ENCODE measurements at regions not wholly inside any gene's neighbourhood (a gene's known extent, or its start where the extent isn't known, plus 50 kb on each side); places are given as distances from the start of the nearest gene placed in this dataset.

DNA sequence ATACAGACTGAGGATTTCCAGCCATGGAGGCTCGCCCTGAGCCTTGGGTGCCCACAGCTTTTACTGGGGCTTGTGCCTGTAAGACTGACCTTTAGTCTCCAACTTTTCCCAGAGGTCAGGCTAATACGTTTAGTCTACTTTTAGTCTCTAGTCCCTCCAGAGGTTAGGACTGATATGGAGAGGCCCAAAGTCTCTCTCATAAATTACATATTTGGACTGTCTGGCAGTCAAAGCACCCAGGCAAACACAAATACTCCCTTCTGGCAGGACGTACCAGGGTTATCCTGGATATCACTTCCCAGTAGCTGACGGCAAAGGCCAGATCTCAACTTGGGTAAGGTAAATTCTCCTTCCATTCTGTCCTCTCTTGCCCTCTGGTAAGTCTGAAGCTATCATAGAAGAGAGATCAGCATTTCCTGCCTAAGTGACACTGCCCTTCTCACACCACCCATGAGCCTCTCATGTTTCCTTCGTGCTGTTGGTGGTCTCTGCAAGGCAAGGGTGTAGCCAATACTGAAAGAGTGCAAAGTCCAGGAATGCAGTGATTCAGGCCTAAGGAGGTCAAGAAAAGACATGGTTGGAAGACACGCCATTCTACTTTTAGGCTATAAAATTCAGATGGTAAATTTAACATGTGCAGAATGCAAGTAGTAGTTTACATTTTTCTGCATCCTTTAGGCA is 69.3 kb upstream of the NEDD4L start:
- in situ Hi-C loops (cut with HindIII; ENCODE audit: low pct_ligation_motif_present, low sequenced_read_pairs): no loop called here
- TF ChIP-seq, protein P1, sequence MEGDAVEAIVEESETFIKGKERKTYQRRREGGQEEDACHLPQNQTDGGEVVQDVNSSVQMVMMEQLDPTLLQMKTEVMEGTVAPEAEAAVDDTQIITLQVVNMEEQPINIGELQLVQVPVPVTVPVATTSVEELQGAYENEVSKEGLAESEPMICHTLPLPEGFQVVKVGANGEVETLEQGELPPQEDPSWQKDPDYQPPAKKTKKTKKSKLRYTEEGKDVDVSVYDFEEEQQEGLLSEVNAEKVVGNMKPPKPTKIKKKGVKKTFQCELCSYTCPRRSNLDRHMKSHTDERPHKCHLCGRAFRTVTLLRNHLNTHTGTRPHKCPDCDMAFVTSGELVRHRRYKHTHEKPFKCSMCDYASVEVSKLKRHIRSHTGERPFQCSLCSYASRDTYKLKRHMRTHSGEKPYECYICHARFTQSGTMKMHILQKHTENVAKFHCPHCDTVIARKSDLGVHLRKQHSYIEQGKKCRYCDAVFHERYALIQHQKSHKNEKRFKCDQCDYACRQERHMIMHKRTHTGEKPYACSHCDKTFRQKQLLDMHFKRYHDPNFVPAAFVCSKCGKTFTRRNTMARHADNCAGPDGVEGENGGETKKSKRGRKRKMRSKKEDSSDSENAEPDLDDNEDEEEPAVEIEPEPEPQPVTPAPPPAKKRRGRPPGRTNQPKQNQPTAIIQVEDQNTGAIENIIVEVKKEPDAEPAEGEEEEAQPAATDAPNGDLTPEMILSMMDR (IDR thresholded peaks at IDR 0.05; ENCODE audit: low read depth, low read length, missing control alignments): no peak
- Histone ChIP-seq H3K36me3 (replicated peaks) (no peaks in the 10 kb centered on the region), H3K27me3 (replicated peaks) (no peaks in the 10 kb centered on the region), H3K4me3 (ENCODE audit: low read depth, low read length) (no peak overlapping the region), H3K27ac (no peak overlapping the region)
- no peak for DNase-seq

DNA sequence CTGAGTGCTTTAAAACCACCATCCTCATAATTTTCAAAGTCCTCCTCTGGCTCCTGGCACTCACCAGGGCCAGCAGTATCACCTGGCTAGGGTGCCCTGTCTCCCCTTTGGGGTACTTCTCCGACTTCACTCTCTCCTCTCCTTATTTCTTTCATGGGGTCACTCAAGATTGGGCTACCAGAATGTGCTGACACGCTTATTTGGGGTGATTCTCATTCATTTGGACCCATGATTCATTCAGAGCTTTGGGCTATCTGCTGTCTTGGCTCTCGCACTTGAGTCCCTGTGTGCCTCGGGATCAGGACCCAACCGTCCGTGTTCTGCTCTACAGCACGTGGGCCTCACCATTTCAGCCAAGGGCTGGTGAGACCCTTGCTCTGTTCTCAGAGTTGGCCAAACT is 70.1 kb upstream of the NEDD4L start:
- H3K27me3 ChIP-seq (replicated peaks): no peaks in the 10 kb centered on the region
- H3K27ac ChIP-seq: no peak overlapping the region
- H3K4me3 ChIP-seq (ENCODE audit: low read depth, low read length): no peak overlapping the region
- no peaks in the 10 kb centered on the region for H3K36me3 ChIP-seq (replicated peaks)
- DNase-seq: no peak
- in situ Hi-C loops (cut with HindIII; ENCODE audit: low pct_ligation_motif_present, low sequenced_read_pairs): no loop called here
- TF ChIP-seq, protein P1 (IDR thresholded peaks at IDR 0.05; ENCODE audit: low read depth, low read length, missing control alignments): no peak

DNA sequence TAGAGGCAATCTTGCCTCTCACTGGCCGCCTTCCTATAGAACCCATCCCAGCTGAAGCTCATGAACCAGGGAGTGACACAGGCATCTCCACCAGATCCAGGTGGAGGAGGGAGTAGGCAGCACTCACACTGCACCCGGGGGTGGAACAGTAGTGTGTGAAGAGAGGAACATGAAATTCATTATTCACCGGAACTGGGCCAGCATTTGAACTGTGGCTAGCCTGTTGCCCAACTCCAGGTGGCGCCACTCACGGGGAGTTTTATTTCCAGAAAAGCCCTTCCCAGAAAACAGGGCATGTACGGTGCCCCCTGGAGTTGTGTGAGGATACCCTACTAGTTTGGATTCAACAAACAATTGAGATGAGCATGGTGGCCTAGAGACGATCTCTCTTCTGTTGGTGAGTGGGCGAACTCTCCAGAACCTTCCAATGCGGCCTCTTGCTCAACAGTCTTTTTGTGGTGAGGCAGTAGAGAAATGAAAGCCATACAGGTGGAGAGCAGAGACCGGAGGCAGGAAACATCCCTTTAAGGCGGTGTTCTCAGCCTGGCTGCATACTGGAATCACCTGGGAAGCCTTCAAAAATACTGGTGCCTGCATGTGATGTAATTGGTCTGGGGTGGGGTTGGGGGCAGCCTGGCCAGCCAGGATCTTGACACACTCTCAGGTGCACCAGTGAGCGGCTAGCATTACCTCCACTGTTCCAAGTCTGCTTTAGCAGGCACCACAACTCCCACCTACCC is 73.5 kb upstream of the NEDD4L start:
- H3K27me3 ChIP-seq (replicated peaks): no peaks in the 10 kb centered on the region
- H3K4me3 ChIP-seq (ENCODE audit: low read depth, low read length): no peak overlapping the region
- in situ Hi-C loops (cut with HindIII; ENCODE audit: low pct_ligation_motif_present, low sequenced_read_pairs): no loop called here
- no peak for DNase-seq
- TF ChIP-seq, protein P1 (IDR thresholded peaks at IDR 0.05; ENCODE audit: low read depth, low read length, missing control alignments): peak; percentile 62
- H3K36me3 ChIP-seq (replicated peaks): no peaks in the 10 kb centered on the region
- no peak overlapping the region for H3K27ac ChIP-seq

DNA sequence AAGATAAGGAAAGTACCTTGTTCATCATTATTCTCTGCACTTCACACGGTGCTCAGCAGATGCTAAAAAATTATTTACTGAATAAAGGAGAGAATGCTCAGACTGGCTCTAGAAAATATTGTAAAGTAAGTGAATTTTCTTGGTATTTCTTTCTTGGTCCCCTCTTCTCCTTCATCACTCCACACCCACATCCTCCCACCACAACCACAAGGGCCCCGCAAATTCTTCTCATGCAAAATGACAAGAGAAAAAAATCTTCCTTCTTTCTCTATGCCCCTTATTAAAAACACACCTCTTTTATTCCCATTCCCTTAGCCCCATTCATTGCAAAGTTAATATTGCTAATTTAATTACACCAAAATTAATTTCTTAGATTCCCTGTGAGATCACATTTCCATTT is 74.2 kb upstream of the NEDD4L start:
- in situ Hi-C loops (cut with HindIII; ENCODE audit: low pct_ligation_motif_present, low sequenced_read_pairs): no loop called here
- TF ChIP-seq, protein P1 (IDR thresholded peaks at IDR 0.05; ENCODE audit: low read depth, low read length, missing control alignments): no peak
- H3K4me3 ChIP-seq (ENCODE audit: low read depth, low read length): no peak overlapping the region
- no peak for DNase-seq
- H3K27ac ChIP-seq: no peak overlapping the region
- H3K36me3 ChIP-seq (replicated peaks): no peaks in the 10 kb centered on the region
- H3K27me3 ChIP-seq (replicated peaks): no peaks in the 10 kb centered on the region

DNA sequence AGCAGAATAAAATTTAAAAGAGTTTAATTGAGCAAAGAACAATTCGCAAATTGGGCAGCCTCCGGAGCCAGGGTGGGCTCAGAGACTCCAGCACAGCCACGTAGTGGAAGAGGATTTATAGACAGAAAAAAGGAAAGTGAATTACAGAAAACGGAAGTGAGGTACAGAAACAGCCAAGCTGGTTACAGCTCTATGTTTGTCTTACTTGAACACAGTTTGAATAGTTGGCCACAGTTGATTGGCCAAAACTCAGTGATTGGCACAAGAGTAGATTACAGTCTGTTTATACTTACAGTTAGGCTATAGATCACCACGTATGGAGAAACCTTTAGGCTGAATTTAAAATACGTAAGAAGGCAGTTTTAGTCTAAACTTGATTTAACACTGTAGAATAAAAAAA is 78.8 kb upstream of the NEDD4L start:
- in situ Hi-C loops (cut with HindIII; ENCODE audit: low pct_ligation_motif_present, low sequenced_read_pairs): no loop called here
- Histone ChIP-seq H3K36me3 (replicated peaks) (no peaks in the 10 kb centered on the region), H3K27ac (no peak overlapping the region), H3K27me3 (replicated peaks) (no peaks in the 10 kb centered on the region), H3K4me3 (ENCODE audit: low read depth, low read length) (no peak overlapping the region)
- TF ChIP-seq, protein P1 (IDR thresholded peaks at IDR 0.05; ENCODE audit: low read depth, low read length, missing control alignments): no peak
- DNase-seq: no peak
